ENCODE measurements at regions not wholly inside any gene's neighbourhood (a gene's known extent, or its start where the extent isn't known, plus 50 kb on each side); places are given as distances from the start of the nearest gene placed in this dataset.
"Not testable (repeated sequence)": the region's sequence is repeated elsewhere in the genome, so short reads cannot be mapped to it uniquely, and the experiment has no call there.

GRCh38 chr10:33008499-33009243 lies 50.6 kb upstream of the ITGB1 start:
- peak; percentile 82 for DNase-seq (ENCODE audit: low read depth)

GRCh38 chr10:33007731-33008381 lies 49.8 kb upstream of the ITGB1 start:
- DNase-seq (ENCODE audit: low read depth) = not testable (repeated sequence)
